Amygdala (tissue), 56 donors: ENCODE measurements at regions not wholly inside any gene's neighbourhood (a gene's known extent, or its start where the extent isn't known, plus 50 kb on each side); places are given as distances from the start of the nearest gene placed in this dataset.

ENCODE experiments used
- DNase-seq, 56 donors: peaks; one replicate each; lab custom pipeline; 2025; lab: John Stamatoyannopoulos, UW

DNA sequence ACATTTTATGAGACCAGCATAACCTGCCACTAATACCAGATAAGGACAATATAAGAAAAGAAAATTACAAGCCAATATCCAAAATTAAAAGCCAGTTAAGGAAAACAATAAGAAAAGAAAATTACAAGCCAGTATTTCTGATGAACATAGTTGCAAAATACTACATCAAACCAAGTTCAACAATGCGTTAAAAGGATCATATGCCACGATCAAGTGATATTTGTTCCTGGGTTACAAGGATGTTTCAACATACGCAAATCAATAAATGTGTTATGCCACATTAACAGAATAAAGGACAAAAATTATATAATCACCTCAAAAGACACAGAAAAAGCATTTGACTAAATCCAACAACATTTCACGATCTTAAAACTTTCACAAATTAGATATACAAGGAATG is 431.9 kb downstream of the ELAVL2 start:
- DNase-seq = no peak

DNA sequence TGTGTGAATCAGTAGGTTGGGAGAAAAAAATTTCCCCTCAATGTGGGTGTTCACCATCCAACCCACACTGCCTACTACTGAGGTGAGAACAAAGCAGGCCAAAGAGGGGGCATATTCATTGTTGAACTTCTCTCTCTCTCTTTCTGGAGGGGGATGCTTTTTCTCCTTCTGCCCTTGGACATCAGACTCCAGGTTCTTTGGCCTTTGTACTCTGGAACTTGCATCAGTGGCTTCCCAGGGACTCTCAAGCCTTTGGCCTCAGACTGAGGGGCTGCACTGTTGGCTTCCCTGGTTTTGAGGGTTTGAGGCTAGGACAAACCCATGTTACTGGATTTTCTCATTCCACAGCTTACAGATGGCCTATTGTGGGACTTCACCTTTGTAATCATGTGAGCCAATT is 417.2 kb downstream of the ELAVL2 start:
- no peak for DNase-seq

DNA sequence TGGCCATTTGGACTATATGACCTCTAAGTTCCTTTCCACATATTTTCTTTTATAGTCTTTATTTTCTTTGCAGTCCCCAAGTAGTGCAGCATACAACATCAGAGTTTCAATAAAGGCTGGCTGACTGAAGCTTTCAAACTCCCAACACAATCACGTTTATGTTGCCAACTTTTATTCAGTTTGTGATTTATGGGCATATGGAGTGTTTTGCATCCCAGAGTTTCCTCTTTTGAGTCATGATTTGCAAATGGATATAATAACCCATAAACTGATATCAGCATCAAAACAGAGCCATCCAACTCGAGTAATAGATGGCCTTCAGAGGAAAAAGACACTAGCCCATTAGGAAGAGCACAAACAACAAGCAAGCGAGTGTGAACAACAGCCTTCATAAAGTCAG is 414.0 kb downstream of the ELAVL2 start:
- no peak for DNase-seq

DNA sequence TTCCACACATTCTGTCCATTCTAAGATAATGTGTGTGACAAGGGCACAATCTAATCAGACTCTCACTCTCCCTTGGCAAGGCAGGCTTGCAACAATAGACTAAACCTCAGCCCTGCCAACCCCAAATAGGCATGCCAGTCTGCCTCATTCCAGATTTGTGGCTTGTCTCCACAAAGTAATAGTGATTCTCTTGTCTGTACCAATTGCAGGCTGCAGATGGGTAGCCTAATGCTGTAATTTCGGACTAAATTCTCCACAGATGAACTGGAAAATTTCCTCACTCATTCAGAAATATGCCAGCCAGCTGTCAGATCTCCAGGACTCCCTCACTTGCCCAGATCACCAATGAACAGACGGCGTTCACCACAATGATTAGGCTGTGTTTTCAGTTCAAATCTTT is 413.6 kb downstream of the ELAVL2 start:
- peak in 8 of 56 donors; percentile 1 to 20 (median 4) for DNase-seq

DNA sequence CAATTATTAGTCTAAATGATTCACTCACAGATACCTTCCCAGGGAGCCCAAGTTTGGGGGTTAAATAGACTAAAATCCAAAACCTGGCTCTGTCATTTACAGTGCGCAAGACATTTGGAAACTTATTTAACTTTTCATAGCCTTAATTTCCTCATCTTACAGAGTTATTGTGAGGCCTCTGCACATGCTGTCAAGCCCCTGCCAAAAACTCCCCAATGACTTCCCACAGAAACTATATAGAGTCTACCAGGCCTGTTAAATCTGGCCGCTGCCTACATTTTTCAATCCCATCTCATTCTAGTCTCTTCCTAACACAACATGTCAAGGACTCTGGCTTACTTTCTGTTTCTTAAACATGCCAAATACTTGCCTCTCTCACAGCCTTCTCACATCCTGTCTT is 412.5 kb downstream of the ELAVL2 start:
- no peak for DNase-seq

DNA sequence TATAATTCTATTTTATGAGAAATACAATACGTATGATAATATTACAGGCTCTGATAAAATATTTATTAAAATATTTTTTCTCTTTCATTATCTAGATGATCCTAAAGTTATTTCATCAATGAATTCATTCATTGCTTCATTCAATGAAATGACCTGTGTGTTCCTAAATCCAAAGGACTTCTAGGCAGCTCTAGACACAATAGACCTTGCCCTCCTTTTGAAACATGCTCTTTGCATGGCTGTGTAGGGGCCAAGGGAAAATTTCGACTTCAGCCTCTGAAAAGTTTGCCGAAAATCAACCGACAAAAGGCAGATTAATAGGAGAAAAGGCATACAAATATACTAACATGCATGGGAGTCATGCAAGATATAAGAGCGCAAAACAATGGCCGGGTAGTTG is 402.0 kb downstream of the ELAVL2 start:
- DNase-seq = no peak

DNA sequence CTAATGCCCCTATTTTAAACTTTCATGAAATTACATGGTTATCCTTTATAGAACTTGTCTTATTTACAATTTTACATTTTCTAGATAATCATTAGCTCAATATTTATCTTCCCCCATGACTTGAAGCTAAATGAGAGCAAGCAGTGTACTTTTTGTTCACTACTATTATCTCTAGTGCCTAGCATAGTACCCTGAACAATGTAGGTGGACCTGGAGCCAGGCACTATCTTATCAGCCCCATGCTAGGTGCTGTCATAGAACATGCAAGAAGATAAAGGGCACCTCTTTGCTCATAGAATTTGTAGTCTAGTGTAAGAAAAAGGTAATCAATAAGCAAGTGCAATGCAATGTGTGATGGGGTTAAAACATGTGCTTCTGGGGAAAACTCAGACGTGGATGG is 399.9 kb downstream of the ELAVL2 start:
- no peak for DNase-seq

DNA sequence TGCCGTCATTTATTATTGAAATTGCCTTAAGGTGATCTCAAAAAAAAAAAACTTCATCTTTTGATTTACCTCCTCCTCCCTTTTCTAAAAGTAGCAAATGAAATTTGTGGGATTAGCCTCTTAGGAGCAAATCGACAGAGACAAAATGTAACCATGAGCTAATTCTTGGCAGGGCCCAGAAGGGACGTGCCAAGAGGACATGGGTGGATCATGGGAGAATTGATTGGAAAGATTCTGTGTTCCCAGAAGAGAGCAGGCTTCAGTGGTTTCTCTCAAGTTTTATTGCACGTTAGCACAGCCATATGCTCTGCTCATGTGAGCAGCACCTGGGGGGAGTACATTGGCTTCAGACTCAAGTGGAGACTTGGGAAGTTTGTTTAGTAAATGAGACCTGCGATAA is 394.6 kb downstream of the ELAVL2 start:
- no peak for DNase-seq

DNA sequence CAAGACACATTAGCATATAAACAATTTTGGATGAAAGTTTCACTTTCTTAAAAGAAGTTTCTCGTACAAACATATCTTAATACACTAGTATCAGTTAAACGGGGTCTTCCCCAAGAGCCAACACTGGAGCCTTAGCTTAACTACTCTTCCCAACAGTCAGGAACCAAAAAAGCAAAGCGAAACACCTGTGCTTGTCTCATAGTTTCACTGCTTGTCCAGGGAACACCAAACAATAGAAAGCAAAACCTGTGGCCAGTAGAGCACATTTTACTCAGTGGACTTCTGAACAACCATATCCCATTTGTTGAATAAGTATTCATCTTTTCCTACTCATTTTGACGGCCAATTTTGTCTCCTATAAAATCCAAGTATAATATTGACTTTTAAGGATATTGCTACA is 391.4 kb downstream of the ELAVL2 start:
- no peak for DNase-seq

DNA sequence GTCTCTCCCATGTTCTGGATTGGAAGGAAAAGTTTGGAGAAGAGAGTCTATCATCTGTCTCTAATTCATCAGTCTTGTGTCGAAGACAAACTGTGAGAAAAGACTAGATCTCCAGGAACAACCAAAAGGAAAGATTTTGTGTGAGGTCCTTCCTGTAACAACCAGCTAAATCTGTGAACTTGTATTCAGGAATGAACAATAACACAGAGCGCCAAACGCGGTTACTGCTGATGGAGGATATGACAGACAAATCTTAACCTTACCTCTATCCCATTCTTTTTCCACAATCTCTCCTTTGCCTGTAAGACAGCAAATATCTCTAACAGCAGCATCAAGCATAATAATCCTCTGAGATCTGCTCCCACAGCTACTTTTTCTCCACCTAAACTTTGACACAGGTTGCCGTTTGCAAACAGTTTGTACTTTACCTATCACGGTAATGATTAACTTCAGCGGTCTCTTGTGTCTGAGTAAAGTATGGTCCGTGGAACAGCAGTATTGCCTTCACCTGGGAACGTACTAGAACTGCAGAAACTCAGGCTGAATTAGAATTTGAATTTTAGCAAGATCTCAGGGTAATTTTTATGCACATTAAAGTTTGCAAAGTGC is 387.6 kb downstream of the ELAVL2 start:
- no peak for DNase-seq

DNA sequence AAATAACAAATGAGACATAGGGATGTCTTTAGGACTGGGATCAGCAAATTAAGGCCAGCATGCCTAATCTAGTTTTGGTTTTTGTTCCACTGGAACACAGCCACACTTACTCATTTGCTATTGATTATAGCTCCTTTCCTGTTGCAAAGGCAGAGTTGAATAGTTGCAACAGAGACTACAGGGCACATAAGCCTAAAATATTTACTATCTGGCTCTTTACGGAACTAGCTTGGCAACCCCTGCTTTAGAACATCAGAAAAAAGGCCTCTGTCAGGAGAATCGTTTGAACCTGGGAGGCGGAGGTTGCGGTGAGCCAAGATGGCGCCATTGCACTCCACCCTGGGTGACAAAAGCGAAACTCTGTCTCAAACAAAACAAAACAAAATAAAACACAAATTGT is 384.8 kb downstream of the ELAVL2 start:
- no peak for DNase-seq

DNA sequence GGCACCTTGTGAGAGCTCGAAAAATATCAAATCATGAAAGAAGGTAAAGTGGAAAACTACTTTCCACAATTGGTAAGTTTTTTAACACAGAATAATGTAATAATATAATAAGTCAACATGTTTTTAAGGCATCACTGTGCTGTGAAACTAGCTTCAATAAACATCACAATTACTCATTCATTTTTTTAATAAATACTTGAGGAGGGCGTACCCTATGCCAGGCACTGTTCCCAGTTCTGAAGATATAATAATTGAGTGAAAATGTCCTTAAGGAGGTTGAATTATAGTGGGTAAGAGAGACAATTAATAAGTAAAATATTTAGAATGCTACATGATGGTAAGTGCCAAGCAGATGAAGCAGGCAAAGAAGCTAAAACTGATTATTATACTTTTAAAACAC is 381.4 kb downstream of the ELAVL2 start:
- no peak for DNase-seq

DNA sequence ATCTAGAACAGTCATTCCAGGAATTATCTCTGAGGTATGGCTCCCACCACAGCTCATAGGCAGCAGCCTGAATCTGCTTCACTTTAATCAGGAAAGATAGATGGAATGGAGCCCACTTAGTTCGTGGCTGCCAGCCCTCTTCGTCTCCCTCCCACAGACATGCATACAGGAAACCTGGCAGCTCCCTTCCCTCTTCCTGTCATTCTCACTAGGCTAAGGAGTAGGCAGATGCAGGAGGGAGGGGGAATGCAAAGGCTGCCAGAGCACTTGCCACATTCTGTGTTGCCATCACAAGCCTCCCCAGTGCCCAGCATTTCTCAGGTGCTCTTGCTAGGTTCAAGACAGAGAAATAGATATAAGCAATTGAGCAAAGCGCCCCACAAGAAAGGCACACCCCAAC is 378.9 kb downstream of the ELAVL2 start:
- DNase-seq = peak in 15 of 56 donors; percentile 1 to 39 (median 9)

DNA sequence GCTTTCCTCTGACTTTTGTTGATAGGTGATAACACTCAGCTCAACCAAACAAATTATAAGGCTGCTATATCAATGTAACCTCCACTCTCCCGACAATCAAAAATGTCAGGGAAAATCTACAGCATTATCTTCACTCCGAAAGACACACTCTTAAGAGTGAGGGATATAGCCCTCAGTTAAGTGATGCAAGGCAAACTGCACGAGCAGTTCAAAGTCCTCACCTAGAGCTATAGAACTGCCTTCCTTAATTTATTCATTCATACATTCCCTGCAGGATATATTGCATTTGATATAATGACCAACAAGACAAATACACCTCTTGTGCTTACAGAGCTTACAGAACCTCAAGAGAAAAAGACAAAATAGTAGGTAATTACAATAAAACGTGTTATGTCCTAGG is 378.1 kb downstream of the ELAVL2 start:
- DNase-seq = no peak

DNA sequence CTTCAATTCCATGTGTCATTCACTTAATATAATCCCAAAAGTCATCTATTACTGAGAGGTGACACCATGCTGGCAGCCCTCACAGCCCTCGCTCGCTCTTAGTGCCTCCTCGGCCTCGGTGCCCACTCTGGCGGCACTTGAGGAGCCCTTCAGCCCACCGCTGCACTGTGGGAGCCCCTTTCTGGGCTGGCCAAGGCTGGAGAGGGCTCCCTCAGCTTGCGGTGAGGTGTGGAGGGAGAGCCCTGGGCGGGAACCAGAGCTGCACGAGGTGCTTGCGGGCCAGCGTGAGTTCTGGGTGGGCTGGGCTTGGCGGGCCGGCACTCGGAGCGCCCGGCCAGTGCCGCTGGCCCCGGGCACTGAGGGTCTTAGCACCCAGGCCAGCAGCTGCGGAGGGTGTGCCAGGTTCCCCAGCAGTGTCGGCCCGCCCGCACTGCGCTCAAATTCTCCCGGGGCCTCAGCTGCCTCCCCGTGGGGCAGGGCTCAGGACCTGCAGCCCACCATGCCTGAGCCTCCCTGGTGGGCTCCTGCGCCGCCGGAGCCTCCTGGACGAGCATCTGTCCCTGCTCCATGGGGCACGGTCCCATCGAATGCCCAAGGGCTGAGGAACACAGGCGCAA is 374.1 kb downstream of the ELAVL2 start:
- DNase-seq = no peak

DNA sequence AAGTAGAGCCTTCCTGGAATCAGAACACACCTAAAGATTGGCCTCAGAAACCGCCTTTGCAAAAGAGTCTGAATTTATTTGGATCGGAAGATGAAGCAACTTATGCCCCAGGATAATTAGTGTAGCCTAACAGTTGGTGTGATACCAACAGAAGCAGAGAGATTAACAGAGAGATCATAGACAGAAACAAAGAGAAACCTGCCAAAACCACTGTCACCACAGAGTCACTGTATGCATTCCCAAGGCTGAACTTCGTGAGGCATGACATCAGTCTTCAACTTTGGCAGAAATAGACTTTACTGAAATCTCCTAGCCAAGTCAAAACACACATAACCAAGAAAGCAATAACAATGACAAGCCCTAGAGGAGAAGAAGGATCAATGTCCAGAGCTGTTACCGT is 361.8 kb downstream of the ELAVL2 start:
- no peak for DNase-seq

DNA sequence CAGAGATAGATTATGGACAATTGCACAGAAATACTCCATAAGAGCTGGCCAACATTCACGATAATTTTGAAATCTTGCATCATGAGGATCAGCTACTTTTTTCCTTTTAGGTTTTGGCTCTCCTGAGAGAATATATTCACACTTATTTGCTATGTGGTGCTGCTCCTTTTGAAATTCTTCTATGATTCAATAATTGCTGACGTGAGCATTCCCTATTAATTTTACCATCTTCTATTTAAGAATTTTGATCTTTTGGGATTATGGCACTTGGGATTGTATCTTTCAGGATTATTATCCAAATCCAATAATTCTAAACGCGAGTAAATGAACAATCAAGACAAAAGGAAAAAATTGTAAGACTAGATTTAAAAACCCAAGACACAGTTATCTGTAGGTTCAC is 358.8 kb downstream of the ELAVL2 start:
- no peak for DNase-seq

DNA sequence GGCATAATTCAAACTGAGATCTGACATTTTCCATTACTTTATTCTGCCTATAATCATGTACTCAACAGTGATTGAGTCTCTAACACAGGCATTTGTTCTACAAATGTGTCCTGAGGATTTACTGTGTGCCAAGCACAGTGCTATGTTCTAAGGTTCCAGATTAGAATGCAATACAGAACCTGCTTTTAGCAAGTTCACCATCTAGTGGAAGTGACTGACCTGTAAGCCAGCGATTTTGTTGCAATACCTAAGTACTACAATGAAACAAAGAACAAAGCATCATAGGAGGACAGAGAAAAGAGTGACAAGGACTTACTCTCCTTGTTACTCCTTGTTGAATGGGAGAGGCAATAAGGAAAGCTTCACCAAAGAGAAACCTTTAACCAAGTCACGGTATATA is 348.1 kb downstream of the ELAVL2 start:
- no peak for DNase-seq

DNA sequence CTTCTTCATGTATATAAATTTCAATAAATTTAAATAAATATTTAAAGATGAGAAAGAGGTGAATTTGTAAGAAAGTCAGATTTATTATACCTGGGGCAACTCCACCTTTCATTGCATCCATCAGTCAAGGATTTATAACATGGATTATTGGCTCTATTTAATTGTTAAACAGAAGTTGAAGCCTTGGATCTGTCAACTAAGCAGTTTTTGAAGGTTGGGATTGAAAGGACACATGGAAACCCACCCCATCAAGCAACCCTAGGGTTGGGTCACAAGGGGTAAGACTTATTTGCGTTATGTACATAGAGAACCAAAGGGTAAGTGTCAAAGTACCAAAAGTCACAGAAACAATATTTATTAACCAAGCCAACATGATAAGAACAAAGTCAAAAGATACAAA is 342.5 kb downstream of the ELAVL2 start:
- DNase-seq = no peak

DNA sequence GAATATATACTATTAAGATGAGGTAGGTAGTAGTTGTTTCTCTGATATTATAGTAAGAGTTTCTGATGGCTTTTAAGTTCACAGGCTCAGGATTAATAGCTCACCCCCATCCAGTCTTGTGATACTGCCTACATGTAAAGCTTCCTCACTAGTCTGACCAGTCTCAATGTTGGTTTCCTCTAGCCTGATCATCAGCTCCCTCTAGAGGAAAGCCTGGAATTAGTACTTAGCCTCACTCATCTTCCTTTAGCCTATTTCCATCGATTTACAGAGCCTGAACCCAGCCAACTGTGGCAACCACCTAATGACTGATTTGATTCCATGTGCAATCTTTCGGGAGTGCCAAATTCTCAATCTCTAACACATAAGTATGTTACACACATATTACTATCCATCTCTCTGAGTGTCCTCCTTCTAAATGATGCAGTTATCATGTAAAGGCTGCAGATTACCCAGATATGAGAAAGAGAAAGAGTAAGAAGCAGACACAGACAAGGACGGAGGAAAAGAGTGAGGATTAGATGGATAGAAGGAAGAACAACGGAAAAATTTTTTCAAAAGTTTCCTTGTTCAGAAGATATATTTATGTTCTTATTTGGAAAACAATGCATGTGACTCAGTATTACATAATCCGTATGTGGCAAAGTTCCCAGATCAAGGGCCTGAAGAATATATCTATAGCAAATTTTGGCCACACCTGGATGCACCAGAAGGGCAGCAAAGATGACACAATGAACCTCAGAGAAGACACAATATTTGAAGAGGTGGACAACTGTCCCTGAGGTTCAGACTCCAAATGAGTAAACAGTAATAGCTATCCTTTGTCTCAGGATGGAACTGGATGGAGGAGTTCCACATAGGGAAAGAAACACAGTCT is 333.7 kb downstream of the ELAVL2 start:
- DNase-seq = peak in 7 of 56 donors; percentile 1 to 27 (median 8)

DNA sequence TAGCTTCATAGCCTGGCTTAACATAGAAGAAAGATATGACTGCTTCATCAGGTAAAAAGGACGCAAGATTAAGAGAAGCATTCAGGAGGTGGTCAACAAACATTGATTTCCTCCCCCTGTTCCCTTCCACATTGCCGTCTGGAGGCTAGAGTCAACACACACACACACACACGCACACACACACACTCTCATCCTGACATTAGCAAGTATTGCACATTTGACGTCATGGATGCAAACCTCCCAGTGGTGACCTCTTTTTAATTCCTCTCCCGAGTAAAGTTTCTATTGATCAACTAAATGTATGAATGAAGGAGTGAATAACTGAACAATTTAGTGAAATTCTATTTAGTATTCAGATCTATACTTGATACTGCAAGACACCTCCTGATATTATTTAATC is 332.8 kb downstream of the ELAVL2 start:
- no peak for DNase-seq
